Anterior cingulate cortex (tissue), 58 donors: ENCODE measurements at regions not wholly inside any gene's neighbourhood (a gene's known extent, or its start where the extent isn't known, plus 50 kb on each side); places are given as distances from the start of the nearest gene placed in this dataset.

ENCODE experiments used
- DNase-seq, 58 donors: peaks; one replicate each; lab custom pipeline; 2025; lab: John Stamatoyannopoulos, UW

DNA sequence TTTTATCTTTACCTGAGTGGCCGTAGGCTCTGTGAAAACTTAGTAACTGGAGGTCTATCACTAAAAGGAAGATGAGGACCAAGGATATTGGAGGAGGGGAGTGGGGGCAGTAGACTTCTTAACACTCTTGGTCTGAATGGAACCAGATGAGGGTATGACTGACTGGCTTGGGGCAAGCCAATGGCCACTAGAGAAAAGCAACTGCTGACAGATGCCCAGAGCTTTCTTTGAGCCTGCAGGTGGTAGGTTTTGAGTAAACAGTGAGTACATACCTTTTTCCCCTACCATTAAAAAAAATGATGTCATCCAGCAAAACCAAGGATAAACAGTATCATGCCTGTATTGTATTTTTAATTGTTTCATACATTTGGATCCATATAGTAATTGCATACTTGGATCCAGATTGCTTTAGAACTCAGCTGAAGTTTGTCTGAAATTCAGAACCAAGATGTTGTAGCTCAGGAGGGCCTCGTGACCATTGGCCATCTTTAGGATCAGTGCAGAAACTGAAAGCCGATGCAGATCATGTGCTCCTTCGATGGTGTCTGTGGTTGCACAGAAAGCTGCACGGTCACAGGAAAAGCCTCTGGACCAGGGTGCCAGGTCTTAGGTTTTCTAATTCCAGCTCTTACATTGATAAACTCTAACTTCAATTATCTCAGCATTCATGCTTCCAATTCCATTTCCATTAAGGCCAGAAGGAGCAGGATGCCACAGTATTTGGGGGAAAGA lies 131.0 kb downstream of the PDGFRA start:
- no peak for DNase-seq

DNA sequence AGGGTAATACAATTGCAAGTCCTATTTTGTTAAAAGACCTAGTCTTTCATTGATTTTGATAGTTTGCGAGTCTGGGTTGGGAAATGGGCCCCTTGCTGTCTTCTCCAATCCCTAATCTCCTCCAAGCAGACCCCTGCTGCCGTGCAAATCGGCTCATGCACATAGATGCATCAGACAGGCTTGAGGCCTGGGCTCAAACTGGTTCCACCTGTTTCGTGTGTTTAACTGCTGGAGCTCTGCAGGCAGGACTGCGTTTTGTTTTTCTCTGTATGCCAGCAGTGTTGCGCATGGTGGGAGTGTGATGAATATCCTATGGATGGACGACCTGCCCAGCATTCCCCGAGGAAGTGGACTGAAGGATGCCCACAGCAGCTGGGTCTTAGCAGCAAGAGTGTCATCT lies 133.9 kb downstream of the PDGFRA start:
- DNase-seq: no peak

DNA sequence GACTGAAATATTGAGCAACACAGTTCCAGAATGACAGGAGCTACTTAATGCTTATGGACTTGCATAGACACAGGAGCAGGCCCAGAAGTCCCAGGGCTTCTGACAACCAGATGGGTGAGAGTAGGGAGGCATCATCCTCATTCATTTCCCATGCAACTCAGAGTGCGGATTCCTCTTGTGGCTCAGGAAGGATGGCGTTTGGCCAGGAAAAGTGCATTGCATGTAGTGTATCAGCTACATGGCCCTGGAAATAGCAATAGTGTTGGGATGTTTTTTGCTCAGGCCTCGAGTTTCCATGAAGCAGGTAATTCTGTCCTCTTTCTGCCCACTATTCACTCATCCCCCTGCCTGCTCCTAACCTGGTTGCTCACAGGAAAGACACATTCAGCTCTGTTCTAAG lies 136.6 kb downstream of the PDGFRA start:
- DNase-seq: no peak

- DNase-seq: no peak
Measured at GRCh38 chr4:54367059-54367458, 138.0 kb downstream of the PDGFRA start.

DNA sequence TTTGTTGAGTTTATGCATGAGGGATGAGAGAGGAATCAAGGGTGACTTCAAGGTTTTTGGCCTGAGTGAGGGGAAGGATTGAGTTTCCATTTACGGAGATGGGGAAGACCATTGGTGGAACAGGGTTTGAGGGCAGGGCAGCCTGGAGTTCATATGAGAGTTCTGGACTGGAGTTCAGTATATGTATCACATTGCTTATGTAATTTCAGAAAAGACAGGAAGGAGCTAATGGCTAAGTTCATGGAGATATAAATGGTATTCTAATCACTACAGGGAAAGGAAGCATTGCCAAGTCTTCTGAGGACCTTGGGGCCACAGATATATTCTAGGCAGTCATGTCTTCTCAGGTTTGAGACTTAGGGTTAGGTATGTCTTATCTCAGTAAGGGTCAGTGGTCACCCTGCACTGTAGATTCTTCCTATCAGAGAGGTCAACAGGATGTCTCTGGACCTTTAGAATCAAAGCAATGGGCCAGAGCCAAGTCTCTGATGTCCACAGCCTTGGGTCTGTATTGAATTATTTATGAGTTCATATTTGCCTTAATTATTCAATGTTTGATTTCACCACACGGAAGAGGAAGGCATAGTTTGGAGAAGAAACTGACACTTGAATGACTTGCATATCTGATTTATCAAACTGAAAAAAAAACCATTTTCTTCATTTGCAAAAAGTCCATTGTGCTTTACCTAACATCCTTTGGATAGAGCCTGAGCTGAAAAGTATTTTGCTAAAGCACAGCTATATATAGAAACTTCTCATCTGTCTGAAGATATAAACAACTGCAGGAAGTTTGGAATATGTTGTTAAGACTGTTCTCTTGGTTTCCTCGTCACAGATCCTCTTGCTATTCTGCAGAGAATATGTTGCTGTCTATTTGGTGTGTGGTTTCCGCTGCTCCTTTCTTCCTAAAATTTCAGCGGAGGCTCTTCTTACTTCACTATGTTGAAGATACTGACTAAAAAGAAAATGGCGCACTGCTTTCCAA lies 139.5 kb downstream of the PDGFRA start:
- DNase-seq: no peak

GRCh38 chr4:54371173-54371572 lies 142.1 kb downstream of the PDGFRA start:
- DNase-seq: no peak

GRCh38 chr4:54372951-54373350 lies 143.9 kb downstream of the PDGFRA start:
- no peak for DNase-seq

DNA sequence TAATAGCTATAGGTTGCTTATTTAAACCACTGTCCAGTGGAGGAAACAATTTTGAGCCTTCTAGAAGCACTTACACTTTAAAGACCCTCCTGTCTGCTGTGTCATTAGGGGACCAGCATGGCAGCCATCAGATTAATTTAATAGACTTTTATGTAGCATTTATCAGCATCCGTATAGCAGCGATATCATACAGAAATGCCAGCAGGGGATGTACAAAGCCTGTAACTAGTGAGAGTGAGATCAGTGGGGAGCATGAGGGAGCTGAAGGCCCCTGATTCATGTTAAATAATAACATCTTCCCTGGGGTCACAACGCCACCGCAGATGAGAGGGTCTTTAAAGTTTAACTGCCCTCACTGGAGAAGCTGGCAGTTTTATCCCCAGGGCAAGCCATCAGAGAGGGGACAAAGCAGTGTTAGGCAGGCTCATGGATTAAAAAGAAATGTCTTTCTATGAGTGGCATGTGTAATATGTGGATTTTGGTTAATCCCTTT lies 144.7 kb downstream of the PDGFRA start:
- no peak for DNase-seq

- DNase-seq: no peak
Measured at GRCh38 chr4:54378461-54378860, 149.4 kb downstream of the PDGFRA start.

DNA sequence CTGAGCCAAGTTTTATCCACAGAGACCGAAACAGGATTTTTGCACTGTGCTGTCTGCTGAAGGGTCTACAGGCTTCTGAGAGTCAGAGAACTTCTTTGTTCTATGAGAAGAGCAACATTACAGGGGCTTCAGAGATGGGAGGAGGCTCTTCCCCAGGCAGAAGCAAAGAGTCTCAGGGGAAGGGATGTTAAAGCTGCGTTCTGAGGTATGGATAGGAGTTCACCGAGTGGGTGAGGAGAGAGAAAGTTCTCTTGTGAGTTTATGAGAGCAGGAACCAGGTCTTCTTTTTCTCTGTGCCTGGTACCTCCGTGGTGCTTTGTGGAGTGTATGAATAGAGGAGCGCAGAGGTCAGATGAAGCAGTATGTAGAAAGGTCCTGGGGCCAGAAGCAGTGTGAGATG lies 155.1 kb downstream of the PDGFRA start:
- no peak for DNase-seq

DNA sequence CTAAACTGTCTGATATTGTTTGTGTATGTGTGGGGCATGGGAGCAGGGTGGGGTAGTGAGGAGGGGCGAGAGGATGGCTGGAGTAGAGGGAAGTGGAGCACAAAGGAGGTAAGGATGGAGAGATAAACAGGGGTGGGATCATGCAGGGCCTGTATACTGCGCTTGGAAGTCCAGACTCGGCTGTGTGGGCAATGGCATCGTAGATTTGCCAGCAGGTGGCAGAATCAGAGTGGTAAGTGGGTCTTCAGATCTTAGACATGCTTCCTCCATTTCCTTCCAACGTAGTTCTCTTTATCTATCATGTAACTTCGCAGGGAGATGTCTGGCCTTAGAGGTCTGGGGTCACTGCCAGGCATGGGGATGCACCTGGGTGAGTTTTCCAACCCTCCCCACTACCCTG lies 155.5 kb downstream of the PDGFRA start:
- DNase-seq: peak in 31 of 58 donors; percentile 1 to 51 (median 12)

DNA sequence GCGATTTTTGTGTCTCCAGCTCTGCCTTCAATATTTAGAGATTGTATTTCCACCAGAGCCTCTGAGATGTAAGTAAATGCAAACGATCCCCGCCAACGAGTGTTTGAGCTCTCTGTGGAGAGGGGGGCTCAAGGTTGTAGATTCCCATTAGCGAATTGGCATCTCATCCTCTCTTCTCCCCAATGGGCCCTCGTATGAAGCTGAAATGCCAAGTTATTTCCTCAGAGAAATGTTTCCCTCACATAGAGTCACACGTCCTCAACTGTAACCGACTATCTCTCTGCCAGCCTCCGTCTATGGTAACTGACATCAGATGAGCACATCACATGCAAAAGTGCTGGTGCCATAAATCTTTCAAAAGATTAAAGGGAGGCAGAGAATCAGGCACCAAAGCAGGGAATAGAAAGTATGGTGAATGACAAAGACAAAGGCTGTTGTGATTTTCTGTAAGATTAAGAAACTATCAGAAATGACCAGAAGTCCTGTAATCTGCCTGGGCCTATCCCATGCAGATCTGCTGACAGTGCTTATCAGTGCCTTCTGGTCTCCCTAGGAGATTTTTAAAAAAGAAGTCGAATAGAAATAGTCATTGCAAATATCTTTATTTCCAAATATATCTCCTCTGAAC lies 157.1 kb downstream of the PDGFRA start:
- DNase-seq: no peak

- no peak for DNase-seq
Measured at GRCh38 chr4:54386693-54387092, 157.6 kb downstream of the PDGFRA start.

DNA sequence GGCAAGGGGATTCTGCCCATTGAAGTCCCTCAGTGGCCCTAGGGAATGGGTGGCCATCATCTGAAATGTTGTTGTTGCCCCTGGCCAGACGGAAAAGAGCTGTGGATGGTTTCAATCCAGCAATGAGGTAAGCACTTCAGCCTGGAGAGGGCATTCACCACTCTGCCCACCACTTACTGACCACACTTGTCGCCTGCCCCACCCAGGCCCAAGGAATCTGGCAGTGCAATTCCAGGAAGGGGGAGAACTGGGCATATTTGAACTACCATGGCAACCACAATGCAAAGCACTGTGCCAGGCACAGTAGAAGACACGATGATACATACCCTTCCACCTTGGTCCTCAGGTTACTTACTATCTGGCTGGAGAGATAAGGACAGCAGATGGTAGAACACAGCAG lies 161.6 kb downstream of the PDGFRA start:
- DNase-seq: no peak

DNA sequence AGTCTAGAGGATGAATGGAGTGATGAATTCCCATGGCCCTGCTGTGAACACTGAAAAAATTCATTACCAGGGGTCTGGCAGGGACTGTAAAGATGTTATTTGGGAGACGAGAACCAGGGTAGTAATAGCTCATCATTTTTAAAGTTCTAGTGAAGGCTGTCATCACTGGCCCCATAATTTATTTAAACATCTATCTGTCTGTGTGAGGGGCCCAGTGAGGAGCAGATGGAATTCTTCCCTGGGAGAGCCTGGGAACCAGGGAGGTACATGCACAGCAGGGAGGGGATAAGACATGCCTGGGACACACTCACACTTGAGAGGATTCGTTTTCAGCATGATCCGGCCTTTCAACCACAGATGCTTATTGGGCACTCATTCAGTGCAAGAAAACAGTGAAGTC lies 162.0 kb downstream of the PDGFRA start:
- DNase-seq: no peak

DNA sequence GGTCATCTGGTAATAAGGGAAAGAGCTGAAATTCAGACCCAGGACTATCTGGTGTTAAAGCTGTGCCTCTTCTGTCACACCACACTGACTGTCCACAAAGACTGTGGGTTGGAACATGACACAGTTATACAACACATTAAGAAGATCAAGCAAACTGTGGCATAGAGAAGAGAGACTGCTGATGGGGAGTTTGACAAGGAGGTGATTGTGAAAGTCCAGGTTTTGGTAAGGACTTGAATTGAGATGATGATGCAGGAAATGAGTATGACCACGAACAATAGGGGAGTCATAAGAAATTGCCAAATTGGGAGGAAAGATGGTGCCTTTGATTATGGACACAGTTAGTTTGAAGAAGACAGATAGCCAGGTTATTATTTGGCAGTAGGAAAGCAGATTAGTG lies 163.4 kb downstream of the PDGFRA start:
- DNase-seq: no peak

- DNase-seq: no peak
Measured at GRCh38 chr4:54393243-54393642, 164.2 kb downstream of the PDGFRA start.

GRCh38 chr4:54395013-54395527 lies 166.0 kb downstream of the PDGFRA start:
- DNase-seq: no peak

DNA sequence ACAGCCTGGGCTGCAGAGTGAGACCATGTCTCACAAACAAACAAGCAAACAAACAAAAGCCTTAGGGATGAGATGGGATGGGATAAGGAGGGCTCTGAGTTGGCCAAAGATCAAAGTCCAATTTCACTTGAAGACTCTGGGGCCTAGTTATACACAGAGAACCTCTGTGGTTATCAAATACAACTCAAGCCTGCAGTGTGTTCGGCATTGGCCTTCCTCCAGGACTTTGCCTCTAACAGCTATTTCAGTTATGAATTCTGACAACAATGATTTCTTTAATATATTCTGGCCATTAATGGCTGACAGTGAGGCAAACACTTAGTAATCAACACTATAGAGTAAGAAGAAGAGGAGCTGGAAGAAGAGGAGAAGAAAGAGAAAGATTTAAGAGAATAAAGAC lies 171.1 kb downstream of the PDGFRA start:
- DNase-seq: peak in 5 of 58 donors; percentile 2 to 29 (median 13)

GRCh38 chr4:54400802-54401201 lies 171.7 kb downstream of the PDGFRA start:
- peak in 41 of 58 donors; percentile 2 to 72 (median 19) for DNase-seq
